ENCODE measurements at regions not wholly inside any gene's neighbourhood (a gene's known extent, or its start where the extent isn't known, plus 50 kb on each side); places are given as distances from the start of the nearest gene placed in this dataset.

DNA sequence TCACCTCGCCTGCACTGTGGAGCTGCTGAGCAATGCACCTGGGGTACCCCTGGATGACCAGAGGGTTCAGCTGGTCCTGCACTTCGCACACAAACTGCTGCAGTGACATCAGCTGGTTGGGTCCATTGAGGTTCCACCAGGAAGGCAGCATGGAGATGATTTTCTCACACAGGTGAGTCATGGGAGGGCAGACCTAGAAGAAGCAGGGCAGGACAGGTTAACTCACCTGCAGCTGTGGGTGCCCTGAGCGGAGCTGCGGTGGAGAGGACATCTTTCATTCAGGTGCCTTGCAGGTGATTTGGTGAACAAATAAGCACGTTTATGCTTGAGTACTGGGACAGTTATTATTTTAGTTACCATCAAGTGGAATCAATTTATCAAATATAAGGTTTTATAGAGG, 73.6 kb downstream of the CTSL start:
- peaks cover 20% of the 10 kb centered on the region for H3K27me3 ChIP-seq (ENCODE audit: low read depth)
- no peak overlapping the region for H3K27ac ChIP-seq (replicated peaks)
- no peak for DNase-seq
- no peaks in the 10 kb centered on the region for H3K9me3 ChIP-seq (replicated peaks)
- TF ChIP-seq, protein P1, sequence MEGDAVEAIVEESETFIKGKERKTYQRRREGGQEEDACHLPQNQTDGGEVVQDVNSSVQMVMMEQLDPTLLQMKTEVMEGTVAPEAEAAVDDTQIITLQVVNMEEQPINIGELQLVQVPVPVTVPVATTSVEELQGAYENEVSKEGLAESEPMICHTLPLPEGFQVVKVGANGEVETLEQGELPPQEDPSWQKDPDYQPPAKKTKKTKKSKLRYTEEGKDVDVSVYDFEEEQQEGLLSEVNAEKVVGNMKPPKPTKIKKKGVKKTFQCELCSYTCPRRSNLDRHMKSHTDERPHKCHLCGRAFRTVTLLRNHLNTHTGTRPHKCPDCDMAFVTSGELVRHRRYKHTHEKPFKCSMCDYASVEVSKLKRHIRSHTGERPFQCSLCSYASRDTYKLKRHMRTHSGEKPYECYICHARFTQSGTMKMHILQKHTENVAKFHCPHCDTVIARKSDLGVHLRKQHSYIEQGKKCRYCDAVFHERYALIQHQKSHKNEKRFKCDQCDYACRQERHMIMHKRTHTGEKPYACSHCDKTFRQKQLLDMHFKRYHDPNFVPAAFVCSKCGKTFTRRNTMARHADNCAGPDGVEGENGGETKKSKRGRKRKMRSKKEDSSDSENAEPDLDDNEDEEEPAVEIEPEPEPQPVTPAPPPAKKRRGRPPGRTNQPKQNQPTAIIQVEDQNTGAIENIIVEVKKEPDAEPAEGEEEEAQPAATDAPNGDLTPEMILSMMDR (IDR thresholded peaks at IDR 0.05; ENCODE audit: borderline replicate concordance), result no peak
- peaks cover 4% of the 10 kb centered on the region for H3K4me1 ChIP-seq
- no peaks in the 10 kb centered on the region for H3K36me3 ChIP-seq
- no peak overlapping the region for H3K4me3 ChIP-seq
- intact Hi-C loops (cut with micrococcal nuclease), result no loop called here

DNA sequence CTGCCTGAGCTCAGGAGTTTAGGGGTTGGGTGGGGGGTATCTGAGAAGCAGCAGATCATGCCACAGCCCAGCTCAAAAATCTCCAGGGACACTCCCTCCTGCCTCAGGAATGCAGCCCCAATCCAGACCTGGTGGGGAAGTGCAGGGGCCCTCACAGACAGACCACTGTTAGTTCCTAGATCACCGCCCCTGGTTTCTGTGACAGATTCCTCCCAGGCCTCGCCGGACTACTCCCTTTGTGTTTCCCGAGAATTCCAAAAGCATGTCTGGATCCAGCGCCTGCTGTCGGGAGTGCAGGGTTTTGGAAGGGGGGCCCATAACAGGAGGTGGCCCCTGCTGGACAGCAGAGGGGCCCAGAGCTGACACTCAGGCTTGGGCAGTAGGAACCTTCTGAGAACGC, 74.5 kb downstream of the CTSL start:
- intact Hi-C loops (cut with micrococcal nuclease), result no loop called here

DNA sequence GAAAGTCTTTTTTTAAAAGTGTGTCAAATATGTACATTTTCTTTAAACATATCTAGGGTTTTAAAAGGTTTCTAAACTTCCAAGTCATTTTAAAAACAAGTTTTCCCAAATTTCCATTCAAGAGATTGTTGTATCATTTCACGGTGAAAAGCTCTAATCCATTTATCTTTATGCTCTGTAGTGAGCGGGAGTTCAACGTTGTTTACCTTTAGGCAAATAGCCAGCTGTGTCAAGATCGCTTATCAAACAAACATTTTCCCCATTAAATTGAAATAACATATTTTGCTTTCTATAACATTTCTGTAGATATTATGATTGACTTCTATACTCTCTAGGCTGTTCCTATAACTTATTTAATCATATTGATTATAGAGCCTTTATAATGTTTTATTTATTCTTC, 75.1 kb downstream of the CTSL start:
- Histone ChIP-seq H3K4me3 (no peak overlapping the region), H3K4me1 (peaks cover 4% of the 10 kb centered on the region), H3K36me3 (no peaks in the 10 kb centered on the region), H3K27me3 (ENCODE audit: low read depth) (peaks cover 33% of the 10 kb centered on the region), H3K9me3 (replicated peaks) (no peaks in the 10 kb centered on the region), H3K27ac (replicated peaks) (no peak overlapping the region)
- intact Hi-C loops (cut with micrococcal nuclease), result no loop called here
- DNase-seq, result no peak
- TF ChIP-seq, protein P1 (IDR thresholded peaks at IDR 0.05; ENCODE audit: borderline replicate concordance), result no peak

More for the DNA sequence above, 74.5 kb downstream of the CTSL start:
- Histone ChIP-seq H3K9me3 (replicated peaks) (no peaks in the 10 kb centered on the region), H3K4me1 (peaks cover 4% of the 10 kb centered on the region), H3K36me3 (no peaks in the 10 kb centered on the region), H3K27ac (replicated peaks) (no peak overlapping the region), H3K27me3 (ENCODE audit: low read depth) (peaks cover 27% of the 10 kb centered on the region), H3K4me3 (no peak overlapping the region)
- TF ChIP-seq, protein P1 (IDR thresholded peaks at IDR 0.05; ENCODE audit: borderline replicate concordance), result no peak
- DNase-seq, result no peak

DNA sequence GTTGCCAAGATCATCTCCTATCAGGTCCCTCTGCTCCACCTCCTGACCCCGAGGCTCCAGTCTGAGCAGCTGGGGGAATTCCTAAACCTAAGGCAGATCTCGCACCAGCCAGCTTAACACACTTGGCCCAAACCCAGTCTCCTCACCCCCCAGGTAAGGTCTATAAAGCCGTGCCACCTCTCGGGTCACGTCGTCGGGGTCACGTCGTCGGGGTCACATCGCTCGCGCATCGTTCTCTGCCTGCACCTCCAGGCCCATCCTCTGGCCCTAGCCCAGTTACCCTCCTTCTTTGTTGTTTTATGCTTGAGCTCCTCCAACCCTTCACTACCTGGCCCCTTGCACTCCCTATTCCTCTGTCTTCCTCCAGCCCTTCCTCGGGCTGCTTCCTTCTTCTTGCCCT, 77.2 kb downstream of the CTSL start:
- H3K27me3 ChIP-seq (ENCODE audit: low read depth), result peaks cover 54% of the 10 kb centered on the region
- no peak for DNase-seq
- no peak overlapping the region for H3K4me3 ChIP-seq
- H3K4me1 ChIP-seq, result no peaks in the 10 kb centered on the region
- H3K9me3 ChIP-seq (replicated peaks), result peaks cover 4% of the 10 kb centered on the region
- TF ChIP-seq, protein P1 (IDR thresholded peaks at IDR 0.05; ENCODE audit: borderline replicate concordance), result no peak
- intact Hi-C loops (cut with micrococcal nuclease), result no loop called here
- H3K36me3 ChIP-seq, result no peaks in the 10 kb centered on the region
- H3K27ac ChIP-seq (replicated peaks), result no peak overlapping the region

DNA sequence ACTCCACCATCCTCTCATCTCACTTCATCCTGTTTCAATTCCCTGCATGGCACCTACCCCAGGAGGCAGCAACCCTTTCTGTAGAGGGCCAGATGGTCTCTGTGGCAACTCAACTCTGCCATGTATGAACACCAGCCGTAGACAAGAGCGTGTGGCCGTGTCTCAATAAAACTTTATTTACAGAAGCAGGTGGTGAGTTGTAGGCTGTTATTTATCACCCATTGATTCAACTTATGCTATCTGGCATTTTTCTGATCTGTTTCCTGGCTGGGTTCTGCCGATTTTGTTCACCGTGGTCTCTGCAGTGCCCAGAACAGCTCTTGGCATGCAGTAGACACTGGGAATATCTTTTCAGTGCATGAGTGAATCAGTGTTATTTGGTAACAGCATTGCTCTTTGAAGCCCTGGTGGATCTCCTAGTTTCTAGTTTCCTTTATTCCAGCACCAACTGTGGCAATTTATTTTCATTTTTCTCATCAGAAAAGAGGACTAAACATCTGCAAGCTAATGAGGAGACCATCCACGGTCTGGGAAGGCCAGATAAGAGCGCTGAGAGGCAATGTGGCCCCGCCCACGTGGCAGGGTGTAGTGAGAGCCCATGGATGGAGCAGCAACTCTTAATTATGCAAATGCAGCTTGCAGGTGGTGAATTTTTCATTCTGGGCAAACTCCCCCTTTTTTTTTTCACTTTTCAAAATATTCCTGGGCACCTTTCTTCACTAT, 77.9 kb downstream of the CTSL start:
- peaks cover 9% of the 10 kb centered on the region for H3K9me3 ChIP-seq (replicated peaks)
- H3K27ac ChIP-seq (replicated peaks), result no peak overlapping the region
- H3K27me3 ChIP-seq (ENCODE audit: low read depth), result peaks cover 58% of the 10 kb centered on the region
- H3K36me3 ChIP-seq, result no peaks in the 10 kb centered on the region
- no peaks in the 10 kb centered on the region for H3K4me1 ChIP-seq
- no peak for DNase-seq
- H3K4me3 ChIP-seq, result no peak overlapping the region
- intact Hi-C loops (cut with micrococcal nuclease), result no loop called here
- TF ChIP-seq, protein P1 (IDR thresholded peaks at IDR 0.05; ENCODE audit: borderline replicate concordance), result no peak

Data from left ventricle myocardium inferior (tissue), 1 donor.